Ovary (tissue), 3 donors: ENCODE measurements at regions not wholly inside any gene's neighbourhood (a gene's known extent, or its start where the extent isn't known, plus 50 kb on each side); places are given as distances from the start of the nearest gene placed in this dataset.

Experiments
- EP300 ChIP-seq: sonication (generic); formaldehyde crosslinking; IDR thresholded peaks from one replicate; pipeline ENCODE4 v1.6.1; 2017; ENCODE audit warnings: antibody characterized with exemption
- POLR2A ChIP-seq: fragments of 450-650 bp; IDR thresholded peaks from one replicate; pipeline ENCODE4 v1.6.1; 2017; ENCODE audit warnings: antibody characterized with exemption, mild to moderate bottlenecking, moderate library complexity
- TF ChIP-seq, protein P1 (sequence below), 3 donors: fragments of 450-650 bp in 2 of 3; fragments of 200-600 bp in 1 of 3; IDR thresholded peaks; one replicate each; pipeline versions ENCODE4 v1.5.1 to v1.8.0; 2016 to 2022; ENCODE audit warnings: antibody characterized with exemption in 3 of 3, mild to moderate bottlenecking in 1 of 3
- donor health status: DM: no; HTN: no; CAD: no.

DNA sequence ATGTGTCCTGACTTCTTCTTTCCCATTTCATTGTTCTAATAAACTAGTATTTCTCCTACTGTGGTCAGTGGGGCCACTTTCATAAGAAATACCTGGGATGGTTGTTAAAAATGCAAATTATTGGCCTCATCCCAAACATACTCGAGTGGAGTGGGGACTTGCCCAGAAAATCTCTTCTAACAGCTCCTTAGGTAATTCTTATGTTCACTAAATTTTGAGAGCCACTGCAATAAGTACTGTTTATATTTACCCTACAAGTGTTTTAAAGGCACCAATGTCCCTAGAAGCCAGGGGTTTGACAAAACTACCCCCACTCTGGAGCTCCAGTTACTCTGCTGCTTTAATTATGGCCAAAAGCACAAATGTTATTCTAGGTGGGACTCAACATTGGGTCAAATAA lies 70.0 kb upstream of the ACP3 start:
- TF ChIP-seq, protein P1, sequence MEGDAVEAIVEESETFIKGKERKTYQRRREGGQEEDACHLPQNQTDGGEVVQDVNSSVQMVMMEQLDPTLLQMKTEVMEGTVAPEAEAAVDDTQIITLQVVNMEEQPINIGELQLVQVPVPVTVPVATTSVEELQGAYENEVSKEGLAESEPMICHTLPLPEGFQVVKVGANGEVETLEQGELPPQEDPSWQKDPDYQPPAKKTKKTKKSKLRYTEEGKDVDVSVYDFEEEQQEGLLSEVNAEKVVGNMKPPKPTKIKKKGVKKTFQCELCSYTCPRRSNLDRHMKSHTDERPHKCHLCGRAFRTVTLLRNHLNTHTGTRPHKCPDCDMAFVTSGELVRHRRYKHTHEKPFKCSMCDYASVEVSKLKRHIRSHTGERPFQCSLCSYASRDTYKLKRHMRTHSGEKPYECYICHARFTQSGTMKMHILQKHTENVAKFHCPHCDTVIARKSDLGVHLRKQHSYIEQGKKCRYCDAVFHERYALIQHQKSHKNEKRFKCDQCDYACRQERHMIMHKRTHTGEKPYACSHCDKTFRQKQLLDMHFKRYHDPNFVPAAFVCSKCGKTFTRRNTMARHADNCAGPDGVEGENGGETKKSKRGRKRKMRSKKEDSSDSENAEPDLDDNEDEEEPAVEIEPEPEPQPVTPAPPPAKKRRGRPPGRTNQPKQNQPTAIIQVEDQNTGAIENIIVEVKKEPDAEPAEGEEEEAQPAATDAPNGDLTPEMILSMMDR (IDR thresholded peaks at IDR 0.05): no peak
- TF ChIP-seq EP300 (no peak), POLR2A (no peak)
